Loucy (cell line): ENCODE measurements at regions not wholly inside any gene's neighbourhood (a gene's known extent, or its start where the extent isn't known, plus 50 kb on each side); places are given as distances from the start of the nearest gene placed in this dataset.

Source experiments
- H2AFZ ChIP-seq: fragments of 200-600 bp; sonication (generic); 2 replicates; pipeline ENCODE4 v1.6.0; 2016; ENCODE audit warnings: antibody characterized with exemption, mild to moderate bottlenecking, low read length, moderate library complexity
- H3F3A ChIP-seq: fragments of 200-600 bp; 2 replicates; pipeline ENCODE4 v1.6.0; 2016; ENCODE audit warnings: antibody characterized with exemption, low read depth, mild to moderate bottlenecking
- H3K27me3 ChIP-seq: fragments of 200-600 bp; sonication (generic); 2 replicates; pipeline ENCODE4 v1.6.1; 2014; ENCODE audit warnings: low read length, mild to moderate bottlenecking; ENCODE audit not compliant: insufficient read depth, poor library complexity, severe bottlenecking
- H3K36me3 ChIP-seq: fragments of 200-600 bp; sonication (generic); 2 replicates; pipeline ENCODE4 v1.6.1; 2016; ENCODE audit warnings: low read length; ENCODE audit not compliant: insufficient read depth
- H3K4me1 ChIP-seq: fragments of 200-600 bp; sonication (generic); 2 replicates; pipeline ENCODE4 v1.5.1; 2014; ENCODE audit warnings: low read length, mild to moderate bottlenecking; ENCODE audit not compliant: insufficient read depth, poor library complexity, severe bottlenecking
- H3K4me2 ChIP-seq: fragments of 200-600 bp; sonication (generic); 2 replicates; pipeline ENCODE4 v1.6.0; 2014; ENCODE audit warnings: antibody characterized with exemption, low read length, low read depth, mild to moderate bottlenecking; ENCODE audit not compliant: poor library complexity, severe bottlenecking
- H3K4me3 ChIP-seq: fragments of 200-600 bp; sonication (generic); 2 replicates; pipeline ENCODE4 v1.5.1; 2014; ENCODE audit warnings: low read length, mild to moderate bottlenecking, mixed read lengths; ENCODE audit not compliant: poor library complexity, severe bottlenecking
- H3K79me2 ChIP-seq: fragments of 200-600 bp; sonication (generic); 2 replicates; pipeline ENCODE4 v1.6.1; 2014; ENCODE audit warnings: low read length; ENCODE audit not compliant: insufficient read depth
- H3K9ac ChIP-seq: fragments of 200-600 bp; sonication (generic); 2 replicates; pipeline ENCODE4 v1.6.0; 2014; ENCODE audit warnings: mild to moderate bottlenecking, low read depth, low read length, moderate library complexity; ENCODE audit not compliant: poor library complexity, severe bottlenecking
- H3K9me2 ChIP-seq: fragments of 200-600 bp; sonication (generic); replicated peaks from 2 replicates; pipeline ENCODE4 v1.6.1; 2016; ENCODE audit warnings: low read depth, low read length, mixed read lengths
- H3K9me3 ChIP-seq: fragments of 200-600 bp; sonication (generic); 2 replicates; pipeline ENCODE4 v1.6.1; 2014; ENCODE audit warnings: mild to moderate bottlenecking, antibody characterized with exemption, low read length, low read depth; ENCODE audit not compliant: insufficient read depth
- H4K20me1 ChIP-seq: fragments of 200-600 bp; sonication (generic); 2 replicates; pipeline ENCODE4 v1.6.0; 2014; ENCODE audit warnings: antibody characterized with exemption, low read length, mild to moderate bottlenecking; ENCODE audit not compliant: insufficient read depth, poor library complexity, severe bottlenecking
- EZH2phosphoT487 ChIP-seq: fragments of 200-600 bp; IDR thresholded peaks from 2 replicates; pipeline ENCODE4 v1.6.1; 2018; ENCODE audit warnings: antibody characterized with exemption, mild to moderate bottlenecking, moderate library complexity, borderline replicate concordance
- TF ChIP-seq, protein P1 (sequence below): fragments of 200-600 bp; sonication (generic); conservative IDR thresholded peaks from 2 replicates; pipeline ENCODE4 v1.5.1; 2014; ENCODE audit warnings: mild to moderate bottlenecking, antibody characterized with exemption, low read length

DNA sequence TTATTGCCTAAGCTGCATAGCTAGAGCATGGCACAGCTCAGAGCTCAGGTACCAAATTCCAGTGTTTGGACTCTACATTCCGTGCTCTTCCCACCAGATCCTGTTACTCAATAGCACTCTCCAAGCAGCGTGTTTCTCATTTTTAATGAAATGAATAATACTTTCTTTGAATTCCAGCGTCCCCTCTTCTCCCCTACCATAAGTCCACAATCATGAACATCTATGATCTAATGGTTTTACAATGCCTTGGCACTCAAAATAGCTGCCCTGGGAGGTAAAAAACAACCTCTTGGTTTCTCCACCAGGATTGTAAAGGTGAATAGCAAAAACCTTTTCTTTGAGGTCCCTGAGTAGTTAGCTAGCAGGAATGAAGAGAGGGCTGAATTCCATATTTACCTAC, 480.0 kb upstream of the PKN2 start:
- H2AFZ ChIP-seq, result no peak overlapping the region
- no peak overlapping the region for H3K4me2 ChIP-seq
- no peaks in the 10 kb centered on the region for H3F3A ChIP-seq
- H4K20me1 ChIP-seq, result no peaks in the 10 kb centered on the region
- no peaks in the 10 kb centered on the region for H3K79me2 ChIP-seq
- H3K4me3 ChIP-seq, result no peak overlapping the region
- H3K4me1 ChIP-seq, result no peaks in the 10 kb centered on the region
- H3K9me3 ChIP-seq, result no peaks in the 10 kb centered on the region
- H3K9ac ChIP-seq, result no peak overlapping the region
- no peaks in the 10 kb centered on the region for H3K9me2 ChIP-seq
- TF ChIP-seq, protein P1, sequence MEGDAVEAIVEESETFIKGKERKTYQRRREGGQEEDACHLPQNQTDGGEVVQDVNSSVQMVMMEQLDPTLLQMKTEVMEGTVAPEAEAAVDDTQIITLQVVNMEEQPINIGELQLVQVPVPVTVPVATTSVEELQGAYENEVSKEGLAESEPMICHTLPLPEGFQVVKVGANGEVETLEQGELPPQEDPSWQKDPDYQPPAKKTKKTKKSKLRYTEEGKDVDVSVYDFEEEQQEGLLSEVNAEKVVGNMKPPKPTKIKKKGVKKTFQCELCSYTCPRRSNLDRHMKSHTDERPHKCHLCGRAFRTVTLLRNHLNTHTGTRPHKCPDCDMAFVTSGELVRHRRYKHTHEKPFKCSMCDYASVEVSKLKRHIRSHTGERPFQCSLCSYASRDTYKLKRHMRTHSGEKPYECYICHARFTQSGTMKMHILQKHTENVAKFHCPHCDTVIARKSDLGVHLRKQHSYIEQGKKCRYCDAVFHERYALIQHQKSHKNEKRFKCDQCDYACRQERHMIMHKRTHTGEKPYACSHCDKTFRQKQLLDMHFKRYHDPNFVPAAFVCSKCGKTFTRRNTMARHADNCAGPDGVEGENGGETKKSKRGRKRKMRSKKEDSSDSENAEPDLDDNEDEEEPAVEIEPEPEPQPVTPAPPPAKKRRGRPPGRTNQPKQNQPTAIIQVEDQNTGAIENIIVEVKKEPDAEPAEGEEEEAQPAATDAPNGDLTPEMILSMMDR, result no peak
- TF ChIP-seq EZH2phosphoT487, result no peak
- no peaks in the 10 kb centered on the region for H3K36me3 ChIP-seq
- H3K27me3 ChIP-seq, result no peaks in the 10 kb centered on the region

- no peak overlapping the region for H3K4me2 ChIP-seq
- no peaks in the 10 kb centered on the region for H3K27me3 ChIP-seq
- H3K36me3 ChIP-seq, result no peaks in the 10 kb centered on the region
- no peaks in the 10 kb centered on the region for H3K9me2 ChIP-seq
- no peaks in the 10 kb centered on the region for H3K4me1 ChIP-seq
- H4K20me1 ChIP-seq, result no peaks in the 10 kb centered on the region
- no peak overlapping the region for H2AFZ ChIP-seq
- no peaks in the 10 kb centered on the region for H3K79me2 ChIP-seq
- H3K9me3 ChIP-seq, result no peaks in the 10 kb centered on the region
- H3F3A ChIP-seq, result no peaks in the 10 kb centered on the region
- H3K4me3 ChIP-seq, result no peak overlapping the region
- TF ChIP-seq EZH2phosphoT487, result no peak
- TF ChIP-seq, protein P1, result no peak
- no peak overlapping the region for H3K9ac ChIP-seq
These were observed 479.4 kb upstream of the PKN2 start for GRCh38 chr1:88204612-88205167.

DNA sequence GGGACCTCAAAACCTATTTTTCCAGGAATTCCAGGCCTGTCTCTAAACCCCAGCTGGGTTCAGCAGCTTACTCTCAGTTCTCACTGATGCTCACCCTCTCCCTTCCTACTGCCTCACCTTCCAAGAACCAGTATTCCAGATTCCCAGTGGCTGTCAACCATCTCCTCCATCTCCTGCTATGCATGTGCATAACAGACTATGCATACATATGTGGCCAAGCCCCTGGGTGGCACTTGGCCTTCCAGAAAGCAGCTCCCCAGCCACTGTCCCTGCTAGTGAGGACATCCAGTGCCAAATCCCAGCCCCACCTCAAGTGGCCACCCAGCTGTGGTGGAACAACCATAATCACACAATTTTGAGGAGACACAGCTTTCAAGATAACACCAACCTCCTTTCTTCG, 475.7 kb upstream of the PKN2 start:
- H3K9me3 ChIP-seq, result no peaks in the 10 kb centered on the region
- peaks cover 7% of the 10 kb centered on the region for H3K4me1 ChIP-seq
- no peaks in the 10 kb centered on the region for H3F3A ChIP-seq
- H3K36me3 ChIP-seq, result no peaks in the 10 kb centered on the region
- TF ChIP-seq, protein P1, result no peak
- TF ChIP-seq EZH2phosphoT487, result no peak
- no peaks in the 10 kb centered on the region for H3K27me3 ChIP-seq
- no peak overlapping the region for H3K4me2 ChIP-seq
- no peaks in the 10 kb centered on the region for H4K20me1 ChIP-seq
- no peak overlapping the region for H3K9ac ChIP-seq
- H3K4me3 ChIP-seq, result no peak overlapping the region
- H3K9me2 ChIP-seq, result no peaks in the 10 kb centered on the region
- H3K79me2 ChIP-seq, result no peaks in the 10 kb centered on the region
- no peak overlapping the region for H2AFZ ChIP-seq
